Heart right ventricle (tissue), 16 donors: ENCODE measurements at regions not wholly inside any gene's neighbourhood (a gene's known extent, or its start where the extent isn't known, plus 50 kb on each side); places are given as distances from the start of the nearest gene placed in this dataset.

Experiments used
- ATAC-seq, 8 donors: fragments of 200-7000 bp; cut with Tn5 transposase; one replicate each; pipeline ENCODE4 v1.9.1; 2020; ENCODE audit warnings: mild to moderate bottlenecking in 8 of 8, moderate library complexity in 8 of 8, moderate number of reproducible peaks in 1 of 8
- DNase-seq, 2 donors: peaks; one replicate each; pipeline ENCODE4 v3.0.0-alpha.2; 2020
- H3K27ac ChIP-seq, 10 donors: fragments of 200-600 bp; sonication (generic) in 2 of 10; one replicate each; pipeline versions ENCODE4 v1.5.0 to v1.8.0; 2020 to 2022; ENCODE audit warnings: mild to moderate bottlenecking in 3 of 10
- H3K27me3 ChIP-seq, 7 donors: fragments of 200-600 bp; one replicate each; pipeline ENCODE4 v1.8.0; 2021 to 2022; ENCODE audit warnings: mild to moderate bottlenecking in 2 of 7
- H3K36me3 ChIP-seq, 9 donors: fragments of 200-600 bp; sonication (generic) in 1 of 9; one replicate each; pipeline versions ENCODE4 v1.5.0 to v1.8.0; 2020 to 2022; ENCODE audit warnings: mild to moderate bottlenecking in 2 of 9
- H3K4me1 ChIP-seq, 9 donors: fragments of 200-600 bp; sonication (generic) in 1 of 9; one replicate each; pipeline versions ENCODE4 v1.5.0 to v1.8.0; 2020 to 2022; ENCODE audit warnings: mild to moderate bottlenecking in 4 of 9
- H3K4me3 ChIP-seq, 10 donors: fragments of 200-600 bp; sonication (generic) in 2 of 10; one replicate each; pipeline versions ENCODE4 v1.5.0 to v1.8.0; 2020 to 2022; ENCODE audit warnings: mild to moderate bottlenecking in 7 of 10, moderate library complexity in 2 of 10
- H3K9me3 ChIP-seq, 11 donors: fragments of 200-600 bp in 10 of 11; sonication (generic) in 2 of 11; one replicate each; pipeline versions ENCODE4 v1.5.0 to v1.8.0; 2013 to 2022; ENCODE audit warnings: mild to moderate bottlenecking in 2 of 11, control low read depth in 1 of 11, moderate library complexity in 1 of 11
- WGBS, 2 donors: extraction: QIAGEN DNeasy Blood & Tissue Kit; methylation state at CpG; one replicate each; pipeline ENCODE4 v1.1.7; 2013; ENCODE audit warnings: inconsistent platforms in 1 of 2; 5-methylcytosine and 5-hydroxymethylcytosine counted together
- intact Hi-C, 10 donors: fragments of 100-400 bp; cut with DNase I; formaldehyde crosslinking; loops; one replicate each; pipeline versions ENCODE4 v1.11.1 to v1.14.2; 2022
- TF ChIP-seq, protein P1 (sequence below), 9 donors: fragments of 200-600 bp; sonication (generic) in 2 of 9; IDR thresholded peaks; one replicate each; pipeline versions ENCODE4 v1.5.0 to v1.8.0; 2021 to 2022; ENCODE audit warnings: antibody characterized with exemption in 9 of 9, mild to moderate bottlenecking in 5 of 9, moderate library complexity in 1 of 9
- donor health status: Arrhythmogenic right ventricular cardiomyopathy.
- donor health status: ischemic (EF 13 %, LVEDD 7.1; RV severe dilation, severe dysfunction).
- donor health status: healthy with polysubstance abuse.
- donor health status: DM: no; HTN: yes; CAD: no.
- donor health status: DM: no; HTN: no; CAD: no.
- donor health status: ischemic (EF 25% LVEDD 6.9; RV normal size, moderate dysfunction).
- donor health status: ischemic (EF 25% LVEDD 5.7; RV mildly dilated, moderate dysfunction).
- donor health status: healthy.
- donor health status: DM: yes; HTN: yes; CAD: no.
- donor health status: Ischemic cardiomyopathy.
- donor health status: ischemic (EF 35%, LVEDD 5.7; RV mildly dilated, moderate dysfunction).
- donor health status: nonischemic (EF 11% LVEDD 7.7; RV severe dilation, severe dysfunction).
- donor health status: DM: yes; HTN: yes; CAD: no.
- donor health status: PGD.
- donor health status: ischemic (EF 29% LVEDD 5.4; RV normal size, mild dysfunction).
- donor health status: nonischemic (EF 23%, LVEDD 6.1; RV moderate dilation, normal function).

DNA sequence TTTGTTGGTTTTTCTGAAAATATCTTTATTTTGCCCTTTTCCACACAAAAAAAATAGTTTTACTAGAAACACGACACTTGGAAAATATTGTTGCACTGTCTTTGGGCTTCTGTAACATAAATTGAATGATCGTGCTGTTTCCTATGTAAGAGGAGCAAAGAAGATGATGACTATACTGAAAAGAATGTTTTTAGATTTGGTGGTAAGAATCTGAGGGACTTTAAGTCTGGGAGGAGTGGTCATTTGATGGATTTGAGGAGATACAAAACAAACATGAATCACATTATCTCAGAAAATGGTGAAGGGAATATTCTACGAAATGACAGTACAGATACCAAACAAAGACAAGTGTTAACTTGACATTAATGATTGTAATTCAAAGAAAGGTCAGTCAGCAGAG, 328.8 kb downstream of the ADAM29 start:
- H3K27me3 ChIP-seq: no peaks in the 10 kb centered on the region
- H3K27ac ChIP-seq: no peak overlapping the region
- intact Hi-C loops: no loop called here
- WGBS, 2 donors: 67 to 75% methylated on average over 3 of the region's 3 CpGs
- peaks cover 0 to 7% (median 0%) of the 10 kb centered on the region in 11 donors for H3K9me3 ChIP-seq
- TF ChIP-seq, protein P1, sequence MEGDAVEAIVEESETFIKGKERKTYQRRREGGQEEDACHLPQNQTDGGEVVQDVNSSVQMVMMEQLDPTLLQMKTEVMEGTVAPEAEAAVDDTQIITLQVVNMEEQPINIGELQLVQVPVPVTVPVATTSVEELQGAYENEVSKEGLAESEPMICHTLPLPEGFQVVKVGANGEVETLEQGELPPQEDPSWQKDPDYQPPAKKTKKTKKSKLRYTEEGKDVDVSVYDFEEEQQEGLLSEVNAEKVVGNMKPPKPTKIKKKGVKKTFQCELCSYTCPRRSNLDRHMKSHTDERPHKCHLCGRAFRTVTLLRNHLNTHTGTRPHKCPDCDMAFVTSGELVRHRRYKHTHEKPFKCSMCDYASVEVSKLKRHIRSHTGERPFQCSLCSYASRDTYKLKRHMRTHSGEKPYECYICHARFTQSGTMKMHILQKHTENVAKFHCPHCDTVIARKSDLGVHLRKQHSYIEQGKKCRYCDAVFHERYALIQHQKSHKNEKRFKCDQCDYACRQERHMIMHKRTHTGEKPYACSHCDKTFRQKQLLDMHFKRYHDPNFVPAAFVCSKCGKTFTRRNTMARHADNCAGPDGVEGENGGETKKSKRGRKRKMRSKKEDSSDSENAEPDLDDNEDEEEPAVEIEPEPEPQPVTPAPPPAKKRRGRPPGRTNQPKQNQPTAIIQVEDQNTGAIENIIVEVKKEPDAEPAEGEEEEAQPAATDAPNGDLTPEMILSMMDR (IDR thresholded peaks at IDR 0.05): no peak
- ATAC-seq: no peak
- no peak for DNase-seq
- H3K4me3 ChIP-seq: no peak overlapping the region
- no peaks in the 10 kb centered on the region for H3K4me1 ChIP-seq
- no peaks in the 10 kb centered on the region for H3K36me3 ChIP-seq

DNA sequence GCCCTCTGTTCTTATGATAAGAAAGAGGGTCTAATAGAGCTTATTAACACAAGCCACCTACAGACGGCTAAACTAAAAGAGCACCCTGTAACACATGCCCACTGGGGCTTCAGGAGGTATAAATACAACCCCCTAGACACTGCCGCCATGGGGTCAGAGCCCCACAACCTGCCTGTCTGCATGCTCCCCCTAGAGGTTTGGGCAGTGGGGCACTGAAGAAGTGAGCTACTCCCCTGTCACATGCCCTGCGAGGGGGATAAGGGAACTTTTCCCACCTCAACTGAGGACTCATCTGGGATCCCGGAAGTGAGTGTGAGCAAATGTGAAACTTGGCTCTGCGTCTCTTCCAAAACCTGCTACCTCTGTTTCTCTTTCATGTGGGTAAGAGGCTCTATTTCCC, 334.5 kb downstream of the ADAM29 start:
- Histone ChIP-seq H3K27me3 (no peaks in the 10 kb centered on the region), H3K4me1 (no peaks in the 10 kb centered on the region), H3K36me3 (no peaks in the 10 kb centered on the region), H3K9me3 (peaks cover 0 to 15% (median 0%) of the 10 kb centered on the region in 11 donors), H3K4me3 (no peak overlapping the region), H3K27ac (no peak overlapping the region)
- intact Hi-C loops: no loop called here
- ATAC-seq (no peak), DNase-seq (no peak)
- TF ChIP-seq, protein P1 (IDR thresholded peaks at IDR 0.05): no peak
- WGBS, 2 donors: 85 to 91% methylated on average over 5 of the region's 5 CpGs

DNA sequence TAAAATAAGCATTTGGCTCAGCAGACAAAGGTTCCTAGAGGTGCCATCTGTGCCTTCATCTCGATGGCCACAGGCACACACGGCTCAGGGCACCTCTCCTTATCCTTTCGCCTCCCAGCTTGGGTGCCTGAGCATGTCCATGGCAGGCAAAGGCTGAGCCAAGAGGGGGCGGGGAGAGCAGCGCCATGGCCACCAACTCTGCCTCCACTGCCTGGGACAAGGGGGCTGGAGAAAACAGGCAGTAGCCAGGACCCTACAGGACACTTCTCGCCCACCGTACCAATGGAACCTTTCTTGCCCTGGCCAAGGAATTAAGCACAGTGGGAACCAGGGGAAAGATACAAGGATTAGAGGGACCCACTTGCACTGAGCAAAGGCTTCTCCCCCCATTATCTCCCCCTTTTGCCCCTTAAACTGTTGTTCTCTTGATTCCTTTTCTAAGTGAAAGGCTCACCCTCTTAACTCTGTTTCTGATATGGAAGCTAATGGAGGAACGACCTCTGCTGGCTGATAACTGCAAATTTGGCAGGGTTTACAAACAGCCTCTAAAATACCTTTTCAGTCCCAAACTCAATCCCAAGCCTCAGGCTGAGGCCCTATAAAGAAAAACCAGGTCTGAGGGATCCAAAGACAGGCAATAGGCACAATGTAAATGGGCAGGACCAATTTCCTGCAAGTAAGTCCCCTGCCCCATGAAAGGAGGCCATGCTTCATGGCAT, 335.2 kb downstream of the ADAM29 start:
- DNase-seq (no peak), ATAC-seq (no peak)
- H3K9me3 ChIP-seq: peaks cover 0 to 15% (median 0%) of the 10 kb centered on the region in 11 donors
- TF ChIP-seq, protein P1 (IDR thresholded peaks at IDR 0.05): peak in 5 of 9 donors; percentile 4 to 39 (median 29)
- intact Hi-C loops: no loop called here
- no peaks in the 10 kb centered on the region for H3K27me3 ChIP-seq
- no peaks in the 10 kb centered on the region for H3K4me1 ChIP-seq
- no peak overlapping the region for H3K4me3 ChIP-seq
- H3K27ac ChIP-seq: no peak overlapping the region
- H3K36me3 ChIP-seq: no peaks in the 10 kb centered on the region
- 76 to 79% methylated on average over 8 of the region's 8 CpGs for WGBS, 2 donors

DNA sequence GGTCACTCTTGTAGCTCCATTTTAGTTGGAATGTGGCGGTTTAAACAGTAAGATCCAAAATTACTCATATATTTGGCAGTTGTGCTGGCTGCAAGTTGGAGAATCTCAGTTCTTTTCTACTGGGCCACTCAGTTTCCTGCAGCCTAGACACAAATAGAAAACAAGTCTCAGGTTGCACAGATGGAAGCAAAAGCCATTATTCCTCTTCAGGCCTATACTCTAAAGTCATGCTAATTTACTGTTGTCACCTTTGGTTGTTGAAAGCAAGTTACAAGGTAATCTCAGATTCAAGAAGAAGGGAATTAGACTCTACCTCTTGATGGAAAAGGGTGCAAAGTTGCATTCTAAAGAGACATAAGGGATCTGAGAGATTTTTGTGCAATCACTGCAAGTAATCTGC, 345.4 kb downstream of the ADAM29 start:
- DNase-seq (no peak), ATAC-seq (no peak)
- Histone ChIP-seq H3K36me3 (no peaks in the 10 kb centered on the region), H3K9me3 (no peaks in the 10 kb centered on the region), H3K4me3 (no peak overlapping the region), H3K27me3 (no peaks in the 10 kb centered on the region), H3K27ac (no peak overlapping the region), H3K4me1 (no peaks in the 10 kb centered on the region)
- 78 to 92% methylated on average over 1 of the region's 1 CpG for WGBS, 2 donors
- intact Hi-C loops: no loop called here
- TF ChIP-seq, protein P1 (IDR thresholded peaks at IDR 0.05): no peak
